SK-N-DZ (cell line): ENCODE measurements at regions not wholly inside any gene's neighbourhood (a gene's known extent, or its start where the extent isn't known, plus 50 kb on each side); places are given as distances from the start of the nearest gene placed in this dataset.

ENCODE experiments used
- DNase-seq: peaks from one replicate; pipeline ENCODE4 v3.0.0-alpha.2; 2015; ENCODE audit warnings: low spot score
- small RNA-seq, 2 experiments: library from RNA; depleted of rRNA; stranded (forward); fragments of <200 nt; gene quantifications; one replicate each; pipeline ENCODE3, GENCODE V24; 2014

- no peak for DNase-seq
Measured at GRCh38 chr5:51275428-51275827, 107.8 kb upstream of the ISL1 start.

- DNase-seq: no peak
Measured at GRCh38 chr5:51276250-51276649, 107.0 kb upstream of the ISL1 start.

- peak; percentile 7 for DNase-seq
Measured at GRCh38 chr5:51278539-51278938, 104.7 kb upstream of the ISL1 start.

GRCh38 chr5:51279983-51280706 lies 103.1 kb upstream of the ISL1 start:
- peak; percentile 61 for DNase-seq

GRCh38 chr5:51286046-51286445 lies 97.2 kb upstream of the ISL1 start:
- no peak for DNase-seq

GRCh38 chr5:51302343-51302742 lies 80.9 kb upstream of the ISL1 start:
- DNase-seq: no peak

GRCh38 chr5:51326844-51327243 lies 56.4 kb upstream of the ISL1 start:
- DNase-seq: no peak

Small RNAs in the stretch of these regions (small RNA-seq; reads per million reads assigned to genes)
- 0 reads per million in 2 experiments for gene AC022441.3
- gene RNU6-1296P: 0 reads per million in 2 experiments
- 0 reads per million in 2 experiments for gene RNU6-480P
